Left ventricle myocardium inferior (tissue), 1 donor: ENCODE measurements at regions not wholly inside any gene's neighbourhood (a gene's known extent, or its start where the extent isn't known, plus 50 kb on each side); places are given as distances from the start of the nearest gene placed in this dataset.

ENCODE experiments used
- DNase-seq: peaks from one replicate; pipeline ENCODE4 v3.0.0-alpha.2; 2020
- H3K27ac ChIP-seq: fragments of 200-600 bp; replicated peaks from 2 replicates; pipeline ENCODE4 v1.8.0; 2021
- H3K27me3 ChIP-seq: fragments of 200-600 bp; 2 replicates; pipeline ENCODE4 v1.8.0; 2021; ENCODE audit warnings: low read depth
- H3K36me3 ChIP-seq: fragments of 200-600 bp; 2 replicates; pipeline ENCODE4 v1.8.0; 2021
- H3K4me1 ChIP-seq: fragments of 200-600 bp; 2 replicates; pipeline ENCODE4 v1.8.0; 2021
- H3K4me3 ChIP-seq: fragments of 200-600 bp; 2 replicates; pipeline ENCODE4 v1.8.0; 2021; ENCODE audit warnings: mild to moderate bottlenecking, moderate library complexity
- H3K9me3 ChIP-seq: fragments of 200-600 bp; replicated peaks from 2 replicates; pipeline ENCODE4 v1.8.0; 2021
- intact Hi-C: fragments of 100-400 bp; cut with micrococcal nuclease; formaldehyde crosslinking; loops from one replicate; pipeline ENCODE4 v1.11.0; 2022
- TF ChIP-seq, protein P1 (sequence below): fragments of 200-600 bp; IDR thresholded peaks from 2 replicates; pipeline ENCODE4 v1.8.0; 2021; ENCODE audit warnings: antibody characterized with exemption, mild to moderate bottlenecking, borderline replicate concordance
- donor health status: DM: no; HTN: yes; CAD: no; lungs with severe emphysema.

- H3K27ac ChIP-seq, result no peak overlapping the region
Measured at GRCh38 chr1:227391211-227391610, 72.9 kb upstream of the CDC42BPA start.

DNA sequence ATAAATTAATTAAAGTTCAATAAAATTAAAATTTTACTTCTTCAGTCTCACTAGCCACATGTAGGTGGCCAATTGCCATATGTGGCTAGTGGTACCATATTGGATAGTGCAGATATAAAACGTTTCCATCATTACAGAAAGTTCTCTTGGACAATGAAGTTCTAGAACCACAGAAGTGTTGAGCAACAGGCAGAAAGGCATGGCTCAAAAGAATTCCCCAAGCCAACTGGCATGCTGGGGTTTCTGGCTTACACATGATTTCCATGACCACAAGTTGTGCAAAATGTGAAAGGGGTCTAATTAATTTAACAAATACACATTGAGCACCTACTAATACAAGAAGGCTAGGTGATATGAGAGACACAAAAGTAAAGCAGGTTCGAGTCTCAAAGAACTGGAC lies 72.2 kb upstream of the CDC42BPA start:
- Histone ChIP-seq H3K27ac (no peak overlapping the region), H3K4me3 (no peak overlapping the region), H3K9me3 (no peaks in the 10 kb centered on the region), H3K36me3 (no peaks in the 10 kb centered on the region), H3K4me1 (peaks cover 6% of the 10 kb centered on the region), H3K27me3 (no peaks in the 10 kb centered on the region)
- DNase-seq, result no peak
- intact Hi-C loops, result no loop called here
- TF ChIP-seq, protein P1, sequence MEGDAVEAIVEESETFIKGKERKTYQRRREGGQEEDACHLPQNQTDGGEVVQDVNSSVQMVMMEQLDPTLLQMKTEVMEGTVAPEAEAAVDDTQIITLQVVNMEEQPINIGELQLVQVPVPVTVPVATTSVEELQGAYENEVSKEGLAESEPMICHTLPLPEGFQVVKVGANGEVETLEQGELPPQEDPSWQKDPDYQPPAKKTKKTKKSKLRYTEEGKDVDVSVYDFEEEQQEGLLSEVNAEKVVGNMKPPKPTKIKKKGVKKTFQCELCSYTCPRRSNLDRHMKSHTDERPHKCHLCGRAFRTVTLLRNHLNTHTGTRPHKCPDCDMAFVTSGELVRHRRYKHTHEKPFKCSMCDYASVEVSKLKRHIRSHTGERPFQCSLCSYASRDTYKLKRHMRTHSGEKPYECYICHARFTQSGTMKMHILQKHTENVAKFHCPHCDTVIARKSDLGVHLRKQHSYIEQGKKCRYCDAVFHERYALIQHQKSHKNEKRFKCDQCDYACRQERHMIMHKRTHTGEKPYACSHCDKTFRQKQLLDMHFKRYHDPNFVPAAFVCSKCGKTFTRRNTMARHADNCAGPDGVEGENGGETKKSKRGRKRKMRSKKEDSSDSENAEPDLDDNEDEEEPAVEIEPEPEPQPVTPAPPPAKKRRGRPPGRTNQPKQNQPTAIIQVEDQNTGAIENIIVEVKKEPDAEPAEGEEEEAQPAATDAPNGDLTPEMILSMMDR, result no peak

More at GRCh38 chr1:227391211-227391610, 72.9 kb upstream of the CDC42BPA start:
- TF ChIP-seq, protein P1, result no peak
- DNase-seq, result no peak
- Histone ChIP-seq H3K27me3 (no peaks in the 10 kb centered on the region), H3K36me3 (no peaks in the 10 kb centered on the region), H3K4me1 (peaks cover 6% of the 10 kb centered on the region), H3K9me3 (no peaks in the 10 kb centered on the region), H3K4me3 (no peak overlapping the region)
- intact Hi-C loops, result no loop called here

- Histone ChIP-seq H3K27me3 (no peaks in the 10 kb centered on the region), H3K4me1 (peaks cover 6% of the 10 kb centered on the region), H3K27ac (no peak overlapping the region), H3K36me3 (no peaks in the 10 kb centered on the region), H3K9me3 (no peaks in the 10 kb centered on the region), H3K4me3 (no peak overlapping the region)
- DNase-seq, result no peak
- TF ChIP-seq, protein P1, result no peak
- intact Hi-C loops, result no loop called here
Measured at GRCh38 chr1:227388214-227389168, 70.2 kb upstream of the CDC42BPA start.

GRCh38 chr1:227379555-227379892 lies 61.2 kb upstream of the CDC42BPA start:
- no peak overlapping the region for H3K27ac ChIP-seq
- H3K27me3 ChIP-seq, result no peaks in the 10 kb centered on the region
- H3K4me3 ChIP-seq, result no peak overlapping the region
- intact Hi-C loops, result no loop called here
- peaks cover 12% of the 10 kb centered on the region for H3K4me1 ChIP-seq
- TF ChIP-seq, protein P1, result no peak
- no peak for DNase-seq
- H3K9me3 ChIP-seq, result no peaks in the 10 kb centered on the region
- no peaks in the 10 kb centered on the region for H3K36me3 ChIP-seq

DNA sequence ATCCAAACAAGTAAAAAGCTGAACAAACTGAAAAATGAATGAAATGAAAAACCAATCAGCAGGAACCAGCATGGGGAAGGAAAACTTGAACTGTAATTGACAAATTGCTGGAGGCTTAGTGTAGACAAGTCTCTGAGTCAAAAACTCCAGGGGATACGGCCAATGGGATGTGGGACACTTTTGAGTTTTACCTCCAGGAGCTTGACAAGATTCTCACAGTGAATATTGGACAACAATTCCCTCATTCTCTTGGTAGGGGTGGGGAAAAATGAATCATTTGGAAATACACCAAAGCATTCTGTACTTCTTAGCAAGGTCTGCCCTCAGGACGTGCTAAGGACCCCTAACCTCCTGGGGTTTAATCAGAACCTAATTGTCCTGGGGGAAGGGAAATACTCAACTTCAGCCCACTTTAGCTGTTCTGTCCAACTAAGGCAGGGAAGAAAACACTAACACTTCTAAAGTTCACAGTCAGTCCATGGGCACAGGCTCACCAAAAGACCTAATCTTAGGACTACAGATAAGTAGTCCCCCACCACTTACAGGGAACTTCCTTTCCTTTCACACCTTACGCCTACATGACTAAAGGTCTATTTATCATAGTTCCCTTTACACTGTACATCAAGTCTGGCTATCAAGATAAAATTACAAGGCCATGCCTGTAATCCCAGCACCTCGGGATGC lies 60.7 kb upstream of the CDC42BPA start:
- TF ChIP-seq, protein P1, result no peak
- Histone ChIP-seq H3K4me1 (peaks cover 12% of the 10 kb centered on the region), H3K27ac (no peak overlapping the region), H3K9me3 (no peaks in the 10 kb centered on the region), H3K36me3 (no peaks in the 10 kb centered on the region), H3K27me3 (no peaks in the 10 kb centered on the region), H3K4me3 (no peak overlapping the region)
- DNase-seq, result no peak
- intact Hi-C loops, result no loop called here
